SK-N-SH (cell line): ENCODE measurements at regions not wholly inside any gene's neighbourhood (a gene's known extent, or its start where the extent isn't known, plus 50 kb on each side); places are given as distances from the start of the nearest gene placed in this dataset.

ENCODE experiments used
- CTCF ChIA-PET: fragments of 300-600, 350-600 bp; formaldehyde crosslinking; extraction: SDS; loops from one replicate; lab custom pipeline; 2021; lab: Yijun Ruan, JAX
- POLR2A ChIA-PET: fragments of 350-600 bp; sonication (Branson Sonifier 250); formaldehyde crosslinking; extraction: SDS; loops from one replicate; lab custom pipeline; 2020; ENCODE audit warnings: antibody characterized with exemption, inconsistent platforms; lab: Yijun Ruan, JAX
- DNase-seq: peaks from one replicate; pipeline ENCODE4 v3.0.0; 2012
- H2AFZ ChIP-seq: fragments of 200-600 bp; sonication (generic); 2 replicates; pipeline ENCODE4 v1.8.1; 2016; ENCODE audit warnings: antibody characterized with exemption, mild to moderate bottlenecking, low read depth
- H3F3A ChIP-seq: fragments of 200-600 bp; sonication (generic); replicated peaks from 2 replicates; pipeline ENCODE3; 2016; ENCODE audit warnings: antibody characterized with exemption, mild to moderate bottlenecking; ENCODE audit not compliant: insufficient read depth
- H3K27ac ChIP-seq, 2 experiments: fragments of 200-500 bp in 1 of 2; fragments of 200-600 bp in 1 of 2; sonication (Bioruptor generic) in 1 of 2; sonication (generic), shearing (Covaris generic) in 1 of 2; 2 replicates each; pipeline versions ENCODE4 v1.5.1 to v1.6.1; 2014 to 2016; ENCODE audit warnings: low read depth in 2 of 2, inconsistent platforms in 1 of 2, low read length in 1 of 2, mild to moderate bottlenecking in 1 of 2, mixed read lengths in 1 of 2
- H3K27me3 ChIP-seq: fragments of 200-600 bp; sonication (generic), shearing (Covaris generic); 2 replicates; pipeline ENCODE4 v1.6.1; 2016; ENCODE audit warnings: mixed run types; ENCODE audit not compliant: insufficient read depth
- H3K36me3 ChIP-seq, 2 experiments: fragments of 200-500 bp in 1 of 2; fragments of 200-600 bp in 1 of 2; sonication (Bioruptor generic) in 1 of 2; sonication (generic) in 1 of 2; replicated peaks in 1 of 2; 2 replicates each; pipeline versions ENCODE3 to v1.5.1; 2014 to 2016; ENCODE audit warnings: low read length in 1 of 2, mild to moderate bottlenecking in 1 of 2; ENCODE audit not compliant: insufficient read depth in 2 of 2, control insufficient read depth in 1 of 2
- H3K4me1 ChIP-seq, 2 experiments: fragments of 200-500 bp in 1 of 2; fragments of 200-600 bp in 1 of 2; sonication (Bioruptor generic) in 1 of 2; sonication (generic), shearing (Covaris generic) in 1 of 2; 2 replicates each; pipeline versions ENCODE4 v1.5.1 to v1.6.1; 2014 to 2016; ENCODE audit warnings: low read depth in 1 of 2, low read length in 1 of 2, mixed run types in 1 of 2; ENCODE audit not compliant: insufficient read depth in 2 of 2, control insufficient read depth in 1 of 2
- H3K4me2 ChIP-seq: fragments of 200-600 bp; sonication (generic), shearing (Covaris generic); 2 replicates; pipeline ENCODE4 v1.6.1; 2017; ENCODE audit warnings: mixed run types
- H3K4me3 ChIP-seq, 2 experiments: fragments of 200-500 bp in 1 of 2; fragments of 200-600 bp in 1 of 2; sonication (Bioruptor generic) in 1 of 2; sonication (generic), shearing (Covaris generic) in 1 of 2; 2 replicates each; pipeline versions ENCODE4 v1.5.1 to v1.8.1; 2014 to 2016; ENCODE audit warnings: low read depth in 2 of 2, inconsistent platforms in 1 of 2, low read length in 1 of 2, mild to moderate bottlenecking in 1 of 2, mixed read lengths in 1 of 2, moderate library complexity in 1 of 2
- H3K79me2 ChIP-seq: fragments of 200-600 bp; sonication (generic); 2 replicates; pipeline ENCODE4 v1.8.1; 2017; ENCODE audit warnings: mild to moderate bottlenecking; ENCODE audit not compliant: insufficient read depth
- H3K9ac ChIP-seq: fragments of 200-600 bp; sonication (generic); 2 replicates; pipeline ENCODE4 v1.6.1; 2017; ENCODE audit warnings: mixed run types
- H3K9me2 ChIP-seq: fragments of 200-600 bp; sonication (generic); 2 replicates; pipeline ENCODE4 v1.6.1; 2017; ENCODE audit warnings: mixed run types
- H3K9me3 ChIP-seq: fragments of 200-600 bp; sonication (generic); 2 replicates; pipeline ENCODE4 v1.6.1; 2017; ENCODE audit warnings: mixed run types, mild to moderate bottlenecking, moderate library complexity
- H4K20me1 ChIP-seq: fragments of 200-600 bp; sonication (generic); 2 replicates; pipeline ENCODE4 v1.6.1; 2017; ENCODE audit warnings: mild to moderate bottlenecking, mixed run types; ENCODE audit not compliant: insufficient read depth
- CHD2 ChIP-seq: fragments of 150-350 bp; IDR thresholded peaks from 2 replicates; pipeline ENCODE4 v1.6.1; 2018; ENCODE audit warnings: low read length; ENCODE audit not compliant: partially characterized antibody
- ELF1 ChIP-seq: IDR thresholded peaks from 2 replicates; pipeline ENCODE4 v1.4.0; 2012
- EZH2phosphoT487 ChIP-seq: fragments of 200-600 bp; sonication (generic); IDR thresholded peaks from 2 replicates; pipeline ENCODE4 v1.6.1; 2017; ENCODE audit warnings: low read depth, mixed run types, mild to moderate bottlenecking, antibody characterized with exemption, moderate library complexity, borderline replicate concordance
- FOSL2 ChIP-seq: IDR thresholded peaks from 2 replicates; pipeline ENCODE4 v1.4.0; 2012; ENCODE audit warnings: low read depth, mild to moderate bottlenecking, moderate library complexity, borderline replicate concordance
- FOXJ3 ChIP-seq: sonication (generic); formaldehyde crosslinking; IDR thresholded peaks from 2 replicates; pipeline ENCODE4 v1.5.1; 2020; ENCODE audit warnings: mild to moderate bottlenecking, missing genetic modification reagents
- FOXM1 ChIP-seq: IDR thresholded peaks from 2 replicates; pipeline ENCODE4 v1.4.0; 2012; ENCODE audit warnings: low read depth, mild to moderate bottlenecking
- GABPA ChIP-seq: IDR thresholded peaks from 2 replicates; pipeline ENCODE4 v1.4.0; 2012; ENCODE audit warnings: low read depth, mild to moderate bottlenecking
- GATA2 ChIP-seq: sonication (generic); formaldehyde crosslinking; IDR thresholded peaks from 2 replicates; pipeline ENCODE4 v1.5.0; 2020; ENCODE audit warnings: mild to moderate bottlenecking, missing genetic modification reagents
- IRF3 ChIP-seq: fragments of 150-350 bp; IDR thresholded peaks from 2 replicates; pipeline ENCODE4 v1.6.1; 2016; ENCODE audit warnings: mild to moderate bottlenecking, low read depth, low read length
- MAX ChIP-seq: IDR thresholded peaks from 2 replicates; pipeline ENCODE4 v1.4.0; 2012; ENCODE audit warnings: low read depth
- MEF2A ChIP-seq: IDR thresholded peaks from 2 replicates; pipeline ENCODE4 v1.4.0; 2012; ENCODE audit warnings: low read depth, borderline replicate concordance
- POLR2AphosphoS5 ChIP-seq: IDR thresholded peaks from 2 replicates; pipeline ENCODE4 v1.6.1; 2012; ENCODE audit warnings: low read depth, low read length
- RAD21 ChIP-seq: IDR thresholded peaks from 2 replicates; pipeline ENCODE4 v1.6.1; 2012; ENCODE audit warnings: mild to moderate bottlenecking, low read length
- REST ChIP-seq: IDR thresholded peaks from 2 replicates; pipeline ENCODE4 v1.6.1; 2012; ENCODE audit warnings: mild to moderate bottlenecking, low read depth, low read length, moderate library complexity
- RXRA ChIP-seq: IDR thresholded peaks from 2 replicates; pipeline ENCODE4 v1.4.0; 2012; ENCODE audit warnings: low read depth, mild to moderate bottlenecking, borderline replicate concordance
- TAF1 ChIP-seq: IDR thresholded peaks from 2 replicates; pipeline ENCODE4 v1.6.1; 2012; ENCODE audit warnings: low read depth, mild to moderate bottlenecking, low read length, moderate library complexity, borderline replicate concordance
- TCF12 ChIP-seq: IDR thresholded peaks from 2 replicates; pipeline ENCODE4 v1.4.0; 2012
- USF1 ChIP-seq: IDR thresholded peaks from 2 replicates; pipeline ENCODE4 v1.4.0; 2012; ENCODE audit warnings: low read depth, borderline replicate concordance
- YY1 ChIP-seq: IDR thresholded peaks from 2 replicates; pipeline ENCODE4 v1.4.0; 2012; ENCODE audit warnings: low read depth, mild to moderate bottlenecking
- ZBTB33 ChIP-seq: IDR thresholded peaks from 2 replicates; pipeline ENCODE4 v1.4.0; 2012; ENCODE audit warnings: low read depth, borderline replicate concordance
- WGBS: methylation state at CpG from one replicate; pipeline ENCODE4 v1.1.6; 2017; ENCODE audit warnings: low lambda C conversion rate; 5-methylcytosine and 5-hydroxymethylcytosine counted together

- H3K9me2 ChIP-seq: no peaks in the 10 kb centered on the region
- no peak overlapping the region for H3K4me3 ChIP-seq
- peaks cover 4% of the 10 kb centered on the region for H3F3A ChIP-seq
- no peak overlapping the region for H3K9ac ChIP-seq
- WGBS: 27% methylated on average over 5 of the region's 5 CpGs
- H3K27me3 ChIP-seq: no peaks in the 10 kb centered on the region
- H3K27ac ChIP-seq: no peak overlapping the region
- no peaks in the 10 kb centered on the region for H3K9me3 ChIP-seq
- no peak overlapping the region for H3K4me2 ChIP-seq
- H4K20me1 ChIP-seq: no peaks in the 10 kb centered on the region
- DNase-seq: no peak
- POLR2A ChIA-PET: no interaction called here
- H2AFZ ChIP-seq: no peak overlapping the region
- CTCF ChIA-PET: interaction anchor here (1.0 kb wide), 1 partner anchor 20 kb away, joined by 3 read pairs; no protein-coding TSS in a partner anchor
- no peaks in the 10 kb centered on the region; a peak in 1 of 4 replicates for H3K4me1 ChIP-seq
- H3K36me3 ChIP-seq: no peaks in the 10 kb centered on the region
- H3K79me2 ChIP-seq: no peaks in the 10 kb centered on the region
- no peak for TF ChIP-seq ZBTB33
- TF ChIP-seq EZH2phosphoT487: no peak
- TF ChIP-seq FOSL2: no peak
- TF ChIP-seq RXRA: no peak
- no peak for TF ChIP-seq MEF2A
- no peak for TF ChIP-seq TCF12
- TF ChIP-seq TAF1: no peak
- no peak for TF ChIP-seq ELF1
- TF ChIP-seq POLR2AphosphoS5: no peak
- no peak for TF ChIP-seq CHD2
- TF ChIP-seq FOXJ3: no peak
- TF ChIP-seq FOXM1: no peak
- no peak for TF ChIP-seq GATA2 (CRISPR knock-in tag)
- TF ChIP-seq MAX: no peak
- TF ChIP-seq RAD21: no peak
- TF ChIP-seq YY1: no peak
- TF ChIP-seq GABPA: no peak
- no peak for TF ChIP-seq USF1
- TF ChIP-seq, all 33 proteins: peak for 0
Measured at GRCh38 chr6:141719476-141719875, 413.2 kb upstream of the GJE1 start.

- CTCF ChIA-PET: no interaction called here
- no peak for TF ChIP-seq GABPA
- TF ChIP-seq ELF1: no peak
- TF ChIP-seq IRF3: no peak
- TF ChIP-seq FOXJ3: no peak
- TF ChIP-seq TCF12: no peak
- no peak for TF ChIP-seq REST
Measured at GRCh38 chr6:141705431-141705830, 427.3 kb upstream of the GJE1 start.

More at GRCh38 chr6:141705431-141705830, 427.3 kb upstream of the GJE1 start:
- Histone ChIP-seq H3K4me2 (no peak overlapping the region), H3K27ac (no peak overlapping the region), H3K9me2 (no peaks in the 10 kb centered on the region), H3K4me1 (peaks cover 0 to 3% of the 10 kb centered on the region in 2 experiments; a peak in 1 of 4 replicates), H4K20me1 (no peaks in the 10 kb centered on the region), H2AFZ (no peak overlapping the region), H3F3A (peaks cover under 1% of the 10 kb centered on the region), H3K9ac (no peak overlapping the region), H3K4me3 (no peak overlapping the region), H3K9me3 (no peaks in the 10 kb centered on the region), H3K79me2 (no peaks in the 10 kb centered on the region; the same call in 1 of the 2 replicates), H3K36me3 (peaks cover 0 to 4% of the 10 kb centered on the region in 2 experiments), H3K27me3 (no peaks in the 10 kb centered on the region)
- no peak for DNase-seq
- POLR2A ChIA-PET: no interaction called here
- 32% methylated on average over 3 of the region's 3 CpGs for WGBS
